A549 (cell line): ENCODE measurements at regions not wholly inside any gene's neighbourhood (a gene's known extent, or its start where the extent isn't known, plus 50 kb on each side); places are given as distances from the start of the nearest gene placed in this dataset.

Experiments
- ATAC-seq, 2 experiments: fragments of 200-7000 bp in 1 of 2; fragments of >200 bp in 1 of 2; cut with Nextera tagmentation in 1 of 2; cut with Tn5 transposase in 1 of 2; 3 replicates each; pipeline versions ENCODE4 v1.8.0 to v1.9.1; 2018 to 2020; ENCODE audit warnings: mild to moderate bottlenecking in 1 of 2, moderate library complexity in 1 of 2
- CTCF ChIA-PET: fragments of 300-600 bp; sonication (Branson Sonifier 250); formaldehyde crosslinking; extraction: SDS; loops from one replicate; lab custom pipeline; 2021; ENCODE audit warnings: antibody characterized with exemption, inconsistent platforms; lab: Yijun Ruan, JAX
- POLR2A ChIA-PET: fragments of 350-600 bp; formaldehyde crosslinking; extraction: SDS; loops from one replicate; lab custom pipeline; 2021; ENCODE audit warnings: antibody characterized with exemption, inconsistent platforms; lab: Yijun Ruan, JAX
- DNase-seq, 2 experiments: peaks; one replicate each; pipeline versions ENCODE4 v3.0.0 to v3.0.0-alpha.2; 2011 to 2016; ENCODE audit warnings: low read depth in 1 of 2, low spot score in 1 of 2
- FAIRE-seq: peaks from 2 replicates; lab custom pipeline; 2011; peaks lifted over from hg19 to GRCh38; lab: Jason Lieb, UNC
- H3K27ac ChIP-seq, 2 experiments: fragments of >200 bp; sonication (Bioruptor Twin); formaldehyde crosslinking; 3 replicates each; pipeline ENCODE4 v1.5.1; 2016 to 2017
- H3K4me1 ChIP-seq: fragments of >200 bp; sonication (Bioruptor Twin); formaldehyde crosslinking; 3 replicates; pipeline ENCODE4 v1.6.1; 2016
- H3K4me2 ChIP-seq: fragments of >200 bp; sonication (Bioruptor Twin); formaldehyde crosslinking; 3 replicates; pipeline ENCODE4 v1.6.1; 2016
- H3K4me3 ChIP-seq: fragments of >200 bp; sonication (Bioruptor Twin); formaldehyde crosslinking; 3 replicates; pipeline ENCODE4 v1.5.1; 2016
- H3K9me3 ChIP-seq: fragments of >200 bp; sonication (Bioruptor Twin); formaldehyde crosslinking; 3 replicates; pipeline ENCODE4 v1.6.1; 2016
- CBX8 ChIP-seq: fragments of 200-600 bp; sonication (generic); IDR thresholded peaks from 2 replicates; pipeline ENCODE4 v1.6.1; 2016
- CHD4 ChIP-seq: fragments of 200-600 bp; sonication (generic); IDR thresholded peaks from 2 replicates; pipeline ENCODE4 v1.6.1; 2016; ENCODE audit warnings: antibody characterized with exemption, mild to moderate bottlenecking, borderline replicate concordance
- EHMT2 ChIP-seq: fragments of 200-600 bp; sonication (generic); IDR thresholded peaks from 2 replicates; pipeline ENCODE4 v1.6.1; 2016; ENCODE audit warnings: antibody characterized with exemption, low read depth, mild to moderate bottlenecking, moderate library complexity
- EP300 ChIP-seq, 2 experiments: fragments of >200 bp; sonication (Bioruptor Twin); formaldehyde crosslinking; IDR thresholded peaks; 2 replicates in 1 of 2; 3 replicates in 1 of 2; pipeline ENCODE4 v1.6.1; 2016 to 2017
- FOSB ChIP-seq: fragments of 250-450 bp; sonication (Bioruptor Pico); IDR thresholded peaks from 2 replicates; pipeline ENCODE4 v1.5.0; 2020; ENCODE audit warnings: mild to moderate bottlenecking, moderate library complexity
- HDAC2 ChIP-seq: fragments of 200-600 bp; sonication (generic); IDR thresholded peaks from 2 replicates; pipeline ENCODE4 v1.6.1; 2016
- HES2 ChIP-seq: fragments of >200 bp; sonication (Bioruptor Twin); formaldehyde crosslinking; IDR thresholded peaks from 2 replicates; pipeline ENCODE4 v1.6.1; 2016
- HEYL ChIP-seq: fragments of 250-450 bp; sonication (Bioruptor Pico); IDR thresholded peaks from 2 replicates; pipeline ENCODE4 v1.8.0; 2021; ENCODE audit warnings: mild to moderate bottlenecking, moderate library complexity
- HMGXB4 ChIP-seq: fragments of 250-450 bp; sonication (Bioruptor Pico); IDR thresholded peaks from 2 replicates; pipeline ENCODE4 v1.5.0; 2021; ENCODE audit warnings: mild to moderate bottlenecking, moderate library complexity, borderline replicate concordance
- HOXA7 ChIP-seq: fragments of 250-450 bp; sonication (Bioruptor Pico); IDR thresholded peaks from 2 replicates; pipeline ENCODE4 v1.5.0; 2020; ENCODE audit warnings: mild to moderate bottlenecking, moderate library complexity
- HOXB13 ChIP-seq: fragments of 250-450 bp; sonication (Bioruptor Pico); IDR thresholded peaks from 2 replicates; pipeline ENCODE4 v1.5.0; 2020; ENCODE audit warnings: low read depth, mild to moderate bottlenecking, moderate library complexity
- JUN ChIP-seq, 2 experiments: fragments of >200 bp; sonication (Bioruptor Twin); formaldehyde crosslinking; IDR thresholded peaks; 2 replicates in 1 of 2; 3 replicates in 1 of 2; pipeline ENCODE4 v1.6.1; 2016 to 2017
- JUNB ChIP-seq: fragments of >200 bp; sonication (Bioruptor Twin); formaldehyde crosslinking; IDR thresholded peaks from 2 replicates; pipeline ENCODE4 v1.6.1; 2016
- KDM1A ChIP-seq: fragments of 200-600 bp; sonication (generic); IDR thresholded peaks from 2 replicates; pipeline ENCODE4 v1.6.1; 2016; ENCODE audit warnings: low read depth, mild to moderate bottlenecking
- NFE2L2 ChIP-seq: fragments of 150-350 bp; conservative IDR thresholded peaks from 2 replicates; pipeline ENCODE4 v1.6.1; 2014; ENCODE audit warnings: low read length
- NPAS2 ChIP-seq: fragments of 250-450 bp; sonication (Bioruptor Pico); IDR thresholded peaks from 2 replicates; pipeline ENCODE4 v1.8.0; 2022; ENCODE audit warnings: mild to moderate bottlenecking, moderate library complexity, borderline replicate concordance
- NR3C1 ChIP-seq: fragments of >200 bp; sonication (Bioruptor Twin); formaldehyde crosslinking; IDR thresholded peaks from 3 replicates; pipeline ENCODE4 v1.6.1; 2017
- PBX3 ChIP-seq: IDR thresholded peaks from 2 replicates; pipeline ENCODE4 v1.6.1; 2012
- PHF8 ChIP-seq: fragments of 200-600 bp; sonication (generic); IDR thresholded peaks from 2 replicates; pipeline ENCODE4 v1.6.1; 2016; ENCODE audit warnings: low read depth, mild to moderate bottlenecking, antibody characterized with exemption, moderate library complexity, borderline replicate concordance
- POLR2AphosphoS2 ChIP-seq: conservative IDR thresholded peaks from 2 replicates; pipeline ENCODE4 v1.6.1; 2012; ENCODE audit warnings: low read length, improper control_type of control experiment, inconsistent platforms
- RAD21 ChIP-seq, 2 experiments: fragments of >200 bp in 1 of 2; sonication (Bioruptor Twin) in 1 of 2; formaldehyde crosslinking in 1 of 2; IDR thresholded peaks in 1 of 2; conservative IDR thresholded peaks in 1 of 2; 2 replicates in 1 of 2; 3 replicates in 1 of 2; pipeline ENCODE4 v1.6.1; 2012 to 2018; ENCODE audit warnings: inconsistent platforms in 1 of 2
- RCOR1 ChIP-seq: fragments of 150-350 bp; IDR thresholded peaks from 2 replicates; pipeline ENCODE4 v1.6.1; 2014; ENCODE audit warnings: antibody characterized with exemption, low read length, low read depth
- REST ChIP-seq: fragments of 200-600 bp; sonication (generic); IDR thresholded peaks from 2 replicates; pipeline ENCODE4 v1.6.1; 2016; ENCODE audit warnings: antibody characterized with exemption, mild to moderate bottlenecking, moderate library complexity
- SREBF2 ChIP-seq: fragments of 450-650 bp; IDR thresholded peaks from 2 replicates; pipeline ENCODE4 v1.6.1; 2014; ENCODE audit warnings: mild to moderate bottlenecking, moderate library complexity
- TFCP2L1 ChIP-seq: fragments of 250-450 bp; sonication (Bioruptor Pico); IDR thresholded peaks from 2 replicates; pipeline ENCODE4 v1.5.0; 2021; ENCODE audit warnings: mild to moderate bottlenecking
- TP53 ChIP-seq: fragments of 250-450 bp; sonication (Bioruptor Pico); IDR thresholded peaks from 2 replicates; pipeline ENCODE4 v1.5.0; 2021; ENCODE audit warnings: mild to moderate bottlenecking, moderate library complexity
- ZFP36 ChIP-seq: fragments of 450-650 bp; IDR thresholded peaks from 2 replicates; pipeline ENCODE4 v1.6.1; 2014; ENCODE audit warnings: borderline replicate concordance; ENCODE audit not compliant: partially characterized antibody
- ZSCAN20 ChIP-seq: fragments of 250-450 bp; sonication (Bioruptor Pico); IDR thresholded peaks from 2 replicates; pipeline ENCODE4 v1.8.0; 2022; ENCODE audit warnings: mild to moderate bottlenecking, moderate library complexity
- WGBS: methylation state at CpG from one replicate; pipeline ENCODE4 v1.1.6; 2017; ENCODE audit errors: missing lambda C conversion rate; 5-methylcytosine and 5-hydroxymethylcytosine counted together

- TF ChIP-seq PBX3 = no peak
- TF ChIP-seq JUNB = no peak
- TF ChIP-seq HES2 = no peak
- TF ChIP-seq HMGXB4 (CRISPR knock-in tag) = no peak
- no peak for TF ChIP-seq NR3C1
- no peak for TF ChIP-seq HOXB13
- TF ChIP-seq HDAC2 = no peak
- no peak for TF ChIP-seq TFCP2L1 (CRISPR knock-in tag)
- no peak for TF ChIP-seq CBX8
- no peak for TF ChIP-seq RCOR1
- no peak for TF ChIP-seq FOSB
Observed at GRCh38 chr12:69107541-69107940, 131.8 kb upstream of the CPSF6 start (continued).

GRCh38 chr12:69108037-69108436 lies 131.3 kb upstream of the CPSF6 start:
- no peak for FAIRE-seq
- CTCF ChIA-PET = interaction anchor here (0.9 kb wide), 1 partner anchor 10 kb away, joined by 4 read pairs; no protein-coding TSS in a partner anchor
- Histone ChIP-seq H3K4me1 (peaks cover 10% of the 10 kb centered on the region; the same call in 1 of the 3 replicates), H3K4me2 (peak overlapping the region; percentile 42; the same call in 2 of the 3 replicates), H3K27ac (peak overlapping the region in 1 of 2 experiments; percentile 44; a peak in 2 of 6 replicates), H3K9me3 (no peaks in the 10 kb centered on the region), H3K4me3 (no peak overlapping the region)
- 9% methylated on average over 2 of the region's 2 CpGs for WGBS
- peak in 1 of 2 experiments; percentile 17 for DNase-seq
- peak in 1 of 2 experiments; percentile 77; a peak in 3 of 6 replicates for ATAC-seq
- TF ChIP-seq HEYL (CRISPR knock-in tag) = no peak
- no peak for TF ChIP-seq HOXA7 (CRISPR knock-in tag)
- TF ChIP-seq RAD21 (conservative IDR thresholded peaks at IDR 0.05 in 1 of 2, IDR thresholded peaks at IDR 0.05 in 1 of 2) = no peak
- TF ChIP-seq JUNB = no peak
- no peak for TF ChIP-seq NR3C1
- no peak for TF ChIP-seq ZSCAN20
- no peak for TF ChIP-seq POLR2AphosphoS2
- no peak for TF ChIP-seq HMGXB4 (CRISPR knock-in tag)
- TF ChIP-seq KDM1A = no peak
- TF ChIP-seq JUN (IDR thresholded peaks at IDR 0.05) = no peak
- TF ChIP-seq TP53 (CRISPR knock-in tag) = no peak
- POLR2A ChIA-PET = no interaction called here

GRCh38 chr12:69112616-69113015 lies 126.8 kb upstream of the CPSF6 start:
- DNase-seq = no peak
- no peak for FAIRE-seq
- H3K4me2 ChIP-seq = no peak overlapping the region
- no peak for ATAC-seq
- peaks cover 7% of the 10 kb centered on the region; the same call in 1 of the 3 replicates for H3K4me1 ChIP-seq
- 37% methylated on average over 4 of the region's 4 CpGs for WGBS
- CTCF ChIA-PET = interaction anchor here (0.7 to 1.1 kb wide), 2 partner anchors 28 to 44 kb away, joined by 3 to 4 read pairs; no protein-coding TSS in a partner anchor
- H3K27ac ChIP-seq = no peak overlapping the region
- POLR2A ChIA-PET = no interaction called here
- no peaks in the 10 kb centered on the region for H3K9me3 ChIP-seq
- no peak overlapping the region for H3K4me3 ChIP-seq
- TF ChIP-seq PHF8 (no peak), EP300 (IDR thresholded peaks at IDR 0.05) (no peak), POLR2AphosphoS2 (no peak), REST (no peak), CHD4 (no peak), NFE2L2 (no peak), HOXB13 (no peak), EHMT2 (no peak), NPAS2 (no peak), ZFP36 (no peak), FOSB (no peak), HES2 (no peak), TP53 (CRISPR knock-in tag) (no peak), SREBF2 (no peak)
